ENCODE measurements at regions not wholly inside any gene's neighbourhood (a gene's known extent, or its start where the extent isn't known, plus 50 kb on each side); places are given as distances from the start of the nearest gene placed in this dataset.

DNA sequence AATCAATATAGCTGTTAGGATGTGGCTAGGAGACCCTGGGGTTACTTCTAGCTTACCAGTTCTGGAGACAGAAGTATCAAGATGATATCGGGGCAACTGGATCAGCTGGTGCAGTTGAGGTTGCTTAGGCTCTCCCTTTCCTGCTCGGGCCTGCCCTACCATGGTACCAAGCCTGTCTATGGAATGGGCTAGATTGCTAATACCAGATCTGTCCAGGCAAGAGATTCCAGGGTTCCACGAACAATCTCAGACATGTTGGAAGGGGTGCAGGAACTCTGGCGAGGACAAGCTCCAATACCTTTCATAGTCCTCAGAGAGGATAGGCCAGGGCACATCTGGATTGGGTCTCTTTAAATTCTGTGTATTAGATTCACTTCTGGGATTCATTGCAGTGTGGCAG, 53.8 kb downstream of the ADM start:
- DNase-seq: no peak

DNA sequence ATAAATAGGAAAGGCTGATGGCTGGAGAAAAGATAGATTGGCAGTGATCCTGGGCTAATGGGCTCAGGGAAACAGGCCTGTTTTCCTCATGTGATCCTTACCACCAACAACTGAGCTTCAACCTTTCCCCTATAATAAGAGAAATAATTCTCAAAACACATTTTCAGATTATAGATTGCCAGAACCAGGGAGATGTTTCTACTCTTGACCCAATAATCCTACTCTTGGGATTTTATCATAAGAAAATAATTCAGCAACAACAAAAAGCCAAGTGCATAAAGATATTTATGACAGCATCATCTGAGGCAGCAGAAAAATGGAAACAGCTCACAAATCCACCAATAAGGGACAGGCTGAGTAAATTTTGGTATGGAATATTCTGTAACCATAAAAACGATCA, 54.3 kb downstream of the ADM start:
- no peak for DNase-seq

DNA sequence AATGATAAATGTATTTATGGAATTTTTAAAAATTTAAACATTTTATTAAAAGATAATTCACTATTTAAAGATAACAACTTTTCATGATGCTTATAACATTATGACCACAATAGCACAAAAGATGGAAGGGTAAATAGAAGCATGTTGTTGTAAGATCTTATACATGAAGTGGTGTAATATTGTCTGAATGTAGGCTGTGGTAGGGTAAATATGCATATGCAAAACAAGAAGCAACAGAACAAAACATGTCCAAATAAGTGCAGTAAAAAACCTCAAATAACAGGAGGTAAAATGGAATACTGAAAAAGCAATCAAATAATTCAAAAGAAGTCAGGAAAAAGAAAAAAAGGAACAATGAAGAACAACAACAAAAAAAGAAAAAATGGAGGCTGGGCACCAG, 56.0 kb downstream of the ADM start:
- DNase-seq: no peak

DNA sequence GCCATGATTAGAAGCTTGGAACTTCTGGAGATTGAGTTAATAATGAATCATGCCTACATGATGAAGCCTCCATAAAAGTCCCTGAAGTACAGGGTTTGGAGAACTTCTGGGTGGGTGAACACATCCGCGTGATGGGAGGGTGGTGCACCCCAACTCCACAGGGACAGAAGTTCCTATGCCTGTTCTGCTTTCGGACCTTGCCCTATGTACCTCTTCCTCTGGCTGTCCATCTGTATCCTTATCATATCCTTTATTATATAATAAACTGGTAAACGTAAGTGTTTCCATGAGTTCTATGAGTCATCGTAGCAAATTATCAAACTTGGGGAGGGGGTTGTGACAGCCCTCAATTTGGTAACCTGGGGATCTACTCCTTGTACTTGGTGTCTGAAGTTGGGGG, 60.2 kb downstream of the ADM start:
- no peak for DNase-seq

DNA sequence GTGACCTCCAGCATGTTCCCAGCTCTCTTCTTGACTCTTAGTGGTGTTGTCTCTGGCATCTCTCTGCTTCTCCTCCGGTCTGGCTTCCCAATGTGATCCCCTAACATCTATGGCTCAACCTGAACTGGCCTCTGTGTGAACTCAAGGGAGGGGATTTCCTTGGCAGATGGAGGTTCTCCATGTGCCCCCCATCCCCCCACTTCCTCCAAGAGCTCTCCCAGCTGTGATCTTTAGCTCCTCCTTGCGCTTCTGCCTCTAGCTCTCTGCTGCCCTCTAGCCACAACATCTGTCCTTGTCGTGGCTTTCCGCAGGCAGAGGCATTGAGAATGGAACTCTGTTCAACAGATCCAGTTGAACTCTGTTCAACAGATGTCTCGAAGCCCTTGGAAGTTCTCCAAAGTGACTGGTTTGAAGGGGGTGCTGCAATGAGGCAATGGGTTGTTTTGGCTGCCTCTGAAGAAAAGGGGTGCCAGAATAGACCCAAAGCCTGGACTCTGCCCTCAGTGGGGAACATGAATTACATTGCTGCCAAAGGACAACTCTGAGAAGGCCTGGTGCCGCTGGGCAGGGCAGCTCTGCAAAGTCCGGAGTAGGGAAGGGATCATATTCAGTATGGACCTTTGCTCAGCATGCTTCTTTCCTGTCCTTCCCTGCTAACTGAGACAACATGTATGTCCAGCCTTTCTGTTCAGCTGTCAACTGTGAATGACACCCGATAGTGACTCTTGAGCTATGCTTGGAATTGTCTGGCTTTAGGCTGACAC, 61.9 kb downstream of the ADM start:
- peak; percentile 72 for DNase-seq

DNA sequence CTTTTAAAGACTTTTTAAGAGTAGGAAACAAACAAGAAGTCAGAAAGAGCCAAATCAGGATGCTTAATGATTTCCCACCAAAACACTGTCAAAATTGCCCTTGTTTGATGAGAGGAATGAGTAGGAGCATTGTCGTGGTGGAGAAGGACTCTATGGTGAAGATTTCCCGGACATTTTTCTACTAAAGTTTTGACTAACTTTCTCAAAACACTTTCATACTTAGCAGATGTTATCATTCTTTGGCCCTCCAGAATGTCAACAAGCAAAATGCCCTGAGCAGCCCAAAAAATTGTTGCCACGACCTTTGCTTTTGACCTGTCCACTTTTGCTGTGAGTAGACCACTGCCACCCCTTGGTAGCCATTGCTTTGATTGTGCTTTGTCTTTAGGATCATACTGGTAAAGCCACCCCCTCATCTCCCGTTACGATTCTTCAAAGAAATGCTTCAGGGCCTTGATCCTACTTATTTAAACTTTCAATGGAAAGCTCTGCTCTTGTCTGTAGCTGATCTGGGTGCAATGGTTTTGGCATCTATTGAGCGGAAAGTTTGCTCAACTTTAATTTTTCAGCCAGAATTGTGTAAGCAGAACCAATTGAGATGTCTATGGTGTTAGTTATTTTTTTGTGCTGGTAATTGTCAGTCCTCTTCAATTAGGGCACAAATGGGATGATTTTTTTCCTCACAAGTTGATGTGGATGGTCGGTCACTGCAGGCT, 67.2 kb downstream of the ADM start:
- DNase-seq: no peak

DNA sequence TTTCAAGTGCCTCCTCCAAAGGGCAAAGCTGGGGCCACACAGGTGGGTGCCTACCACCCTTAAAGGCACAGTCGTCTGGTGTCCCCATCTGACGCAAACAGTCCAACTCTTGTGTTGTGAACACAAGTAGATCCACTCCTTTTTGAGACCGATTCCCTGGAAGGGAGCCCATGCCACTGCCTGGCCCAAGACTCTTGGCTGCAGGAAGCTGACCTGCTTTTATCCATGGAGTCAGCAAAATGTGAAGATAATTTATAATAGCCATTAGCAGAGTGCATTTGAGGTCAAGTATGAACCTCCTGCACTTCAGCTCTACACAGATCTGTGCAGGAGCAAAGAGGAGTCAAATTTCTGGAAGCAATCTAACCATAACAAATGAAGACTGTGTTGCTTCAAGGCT, 68.5 kb downstream of the ADM start:
- DNase-seq: no peak

DNA sequence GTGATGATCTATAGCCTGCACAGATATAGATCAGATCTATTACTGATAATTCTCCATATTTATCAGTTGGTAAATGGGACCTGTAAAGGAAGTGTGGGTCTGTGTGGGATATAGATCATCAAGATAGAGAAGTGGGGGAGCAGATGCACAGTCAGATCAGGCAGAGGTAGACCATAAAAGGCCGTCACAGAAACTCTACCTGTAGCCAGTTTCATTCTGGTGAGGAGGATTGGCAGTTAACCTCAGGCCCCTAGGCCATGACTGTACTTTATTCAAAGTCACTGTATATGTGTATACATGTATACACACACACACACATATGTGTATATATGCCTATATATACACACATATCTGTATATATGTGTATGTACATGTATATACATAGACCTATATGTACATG, 69.1 kb downstream of the ADM start:
- DNase-seq: no peak

DNA sequence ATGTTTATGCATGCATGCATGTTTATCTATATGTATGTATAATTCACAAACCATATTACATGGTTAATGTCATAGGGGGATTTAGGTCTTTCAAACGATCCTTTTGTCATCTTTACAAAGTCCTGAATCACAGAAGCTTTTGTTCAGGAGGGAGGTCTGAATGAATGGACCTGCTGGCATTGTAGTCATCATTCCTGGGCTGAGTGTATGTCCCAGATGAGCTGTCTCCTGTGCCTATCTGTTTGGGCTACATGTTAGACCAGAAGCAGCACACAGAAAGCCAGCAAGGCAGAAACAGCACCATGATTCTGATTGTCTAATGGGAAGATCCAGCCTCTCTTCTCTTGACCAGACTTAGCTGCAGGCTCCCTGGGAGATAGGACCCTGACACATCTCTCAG, 69.5 kb downstream of the ADM start:
- no peak for DNase-seq

DNA sequence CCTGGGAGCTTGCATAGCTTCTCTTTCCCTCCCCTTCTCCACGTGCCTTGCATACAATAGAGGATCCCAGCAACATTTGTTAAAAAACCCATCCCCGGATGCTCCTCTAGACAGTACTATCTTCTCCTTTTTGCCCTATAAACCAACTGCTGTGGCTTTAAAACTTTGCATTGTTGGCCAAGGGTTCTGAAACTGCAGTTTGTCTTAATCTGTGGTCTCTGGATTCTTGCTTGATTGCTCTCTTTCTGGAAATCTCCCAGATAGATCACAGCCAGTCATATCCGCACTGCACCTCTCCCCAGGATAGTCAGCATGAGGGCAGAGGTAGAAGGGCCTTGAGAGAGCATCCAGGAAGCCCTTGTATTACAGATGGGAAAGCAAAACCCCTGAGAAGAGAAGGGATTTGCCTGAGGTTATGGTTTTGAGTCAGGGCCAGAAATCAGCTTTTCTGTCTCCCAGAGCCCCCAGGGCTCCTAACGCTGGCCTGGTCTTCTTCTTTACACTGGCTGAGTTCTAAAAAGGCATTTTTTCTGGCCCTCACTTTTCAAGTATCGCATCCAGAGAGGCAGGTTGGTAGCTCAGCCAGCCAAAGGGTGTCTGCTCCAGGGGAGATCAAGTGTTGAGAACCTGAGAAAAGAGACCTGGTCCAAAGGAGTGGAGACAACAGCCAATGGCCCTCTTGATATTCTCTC, 70.6 kb downstream of the ADM start:
- no peak for DNase-seq

DNA sequence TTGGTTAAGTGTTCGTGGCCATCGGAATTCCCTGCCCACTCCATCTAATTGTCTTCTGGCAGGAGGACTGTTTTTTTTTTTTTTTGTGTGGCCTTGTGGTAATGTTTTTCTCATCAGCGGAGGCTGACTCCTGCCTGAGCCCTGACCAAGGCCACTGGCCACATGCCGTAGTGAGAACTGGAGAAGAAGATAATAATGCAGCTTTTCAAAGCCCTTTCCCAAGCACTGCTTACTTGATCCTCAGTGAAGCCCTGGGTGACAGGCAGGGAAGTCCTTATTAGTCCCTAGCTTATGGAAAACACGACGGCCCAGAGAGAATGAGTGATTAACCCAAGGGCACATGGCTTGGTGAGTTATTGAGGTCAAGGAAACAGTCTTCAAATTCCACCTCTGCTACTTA, 71.2 kb downstream of the ADM start:
- DNase-seq: no peak

DNA sequence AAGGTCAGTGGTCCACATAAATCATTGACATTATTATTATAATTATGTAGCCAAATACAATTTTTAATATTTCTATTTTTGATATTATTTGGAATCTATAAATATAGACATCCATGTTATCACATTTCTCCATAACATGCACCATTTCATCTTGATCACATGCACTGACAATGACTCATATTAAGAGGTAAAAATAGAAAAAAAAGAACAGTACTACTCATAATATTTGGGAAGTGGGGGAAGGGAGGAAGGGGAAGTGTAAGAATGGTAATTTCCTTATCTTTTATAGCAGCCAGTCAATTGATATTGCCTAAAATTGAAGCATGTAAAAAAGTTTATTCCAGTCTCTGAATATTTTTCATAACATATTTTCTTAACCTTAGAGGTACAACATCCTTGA, 72.3 kb downstream of the ADM start:
- no peak for DNase-seq

DNA sequence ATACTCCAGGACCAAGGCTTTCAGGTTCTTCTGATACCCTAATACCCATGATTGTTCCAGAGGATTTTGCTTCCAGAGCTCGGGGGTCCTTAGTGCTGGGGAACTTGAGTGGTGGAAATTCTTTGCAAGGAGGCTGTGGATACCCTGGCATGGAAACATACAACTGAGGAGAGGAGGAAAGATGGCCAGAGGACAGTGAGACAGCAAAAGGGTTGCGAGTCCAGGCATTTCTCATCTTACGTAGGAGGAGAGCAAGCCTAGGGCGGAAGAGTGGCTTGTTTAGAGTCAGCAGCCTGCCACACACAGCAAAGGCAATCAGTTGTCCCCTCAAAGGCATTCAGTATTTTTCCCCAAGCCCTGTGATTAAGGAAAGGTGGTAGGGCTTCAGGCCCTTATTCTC, 73.5 kb downstream of the ADM start:
- DNase-seq: no peak

DNA sequence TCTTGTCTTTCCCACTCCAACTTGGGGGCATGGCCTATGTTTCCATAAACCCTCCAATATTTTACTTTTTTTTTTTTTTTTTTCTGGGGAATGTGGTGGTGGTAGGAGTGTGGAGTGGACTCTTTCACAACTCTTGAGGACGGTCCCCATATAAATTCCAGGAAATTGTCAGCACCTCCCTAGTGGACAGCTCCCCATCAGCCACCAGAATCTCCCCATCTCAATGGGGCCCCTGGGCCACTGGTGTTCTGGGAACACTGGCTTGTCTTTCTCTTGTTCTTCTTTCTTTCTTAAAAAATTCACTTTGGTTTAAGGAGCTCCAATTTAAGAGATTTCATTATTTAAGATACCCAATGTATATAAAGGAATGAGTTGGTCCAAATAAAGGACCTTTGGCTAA, 74.1 kb downstream of the ADM start:
- no peak for DNase-seq

DNA sequence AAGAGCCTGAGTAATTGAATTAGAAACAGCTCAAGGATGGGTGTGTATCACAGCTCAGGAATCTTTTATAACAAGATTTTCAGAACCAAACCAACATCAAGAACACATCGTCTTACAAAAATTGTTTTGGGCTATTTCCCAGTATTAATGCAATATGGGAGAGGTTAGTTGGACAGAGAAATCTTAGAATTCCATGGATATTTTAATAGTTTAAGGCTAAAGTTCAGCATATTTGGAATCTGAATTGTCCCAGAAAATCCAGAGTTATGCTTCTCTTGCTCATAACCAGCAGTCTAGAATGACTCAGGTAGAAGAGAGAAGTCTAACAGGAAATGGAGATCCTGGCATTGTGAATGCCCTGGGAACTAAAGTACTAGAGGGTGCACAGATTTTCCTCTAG, 74.6 kb downstream of the ADM start:
- DNase-seq: no peak

DNA sequence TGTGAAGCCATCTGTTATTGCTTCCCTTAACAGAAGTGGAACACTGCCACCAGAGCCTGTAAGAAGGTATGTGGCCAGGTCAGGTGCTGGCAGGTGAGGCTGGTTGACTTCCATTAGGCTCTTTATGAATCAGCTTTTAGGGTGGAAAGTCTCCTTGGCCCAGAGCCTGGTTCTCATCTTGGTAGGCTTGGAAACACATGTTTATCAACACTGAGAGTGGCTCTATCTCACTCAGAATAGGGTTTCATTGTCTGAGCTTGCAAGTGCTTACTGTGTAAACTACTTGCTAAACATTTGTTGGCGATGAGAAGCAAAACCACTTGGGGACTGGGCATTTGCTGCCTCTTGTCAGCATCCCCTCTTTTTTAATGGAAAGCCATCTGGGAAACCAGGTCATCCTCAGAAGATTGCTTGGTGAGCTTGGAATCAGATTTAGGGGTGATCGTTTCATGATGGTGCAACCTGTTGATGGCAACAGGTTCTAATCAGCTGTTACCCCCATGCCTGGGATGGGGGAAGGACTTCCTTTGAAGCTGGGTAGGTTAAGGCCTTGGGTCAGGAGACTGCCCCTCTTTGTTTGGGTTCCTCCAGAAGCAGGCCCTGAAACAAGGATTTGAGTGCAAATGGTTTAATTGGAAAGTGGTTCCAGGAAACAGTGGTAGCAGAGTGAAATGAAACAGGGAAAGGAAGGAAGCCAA, 75.0 kb upstream of the AMPD3 start:
- no peak for DNase-seq

DNA sequence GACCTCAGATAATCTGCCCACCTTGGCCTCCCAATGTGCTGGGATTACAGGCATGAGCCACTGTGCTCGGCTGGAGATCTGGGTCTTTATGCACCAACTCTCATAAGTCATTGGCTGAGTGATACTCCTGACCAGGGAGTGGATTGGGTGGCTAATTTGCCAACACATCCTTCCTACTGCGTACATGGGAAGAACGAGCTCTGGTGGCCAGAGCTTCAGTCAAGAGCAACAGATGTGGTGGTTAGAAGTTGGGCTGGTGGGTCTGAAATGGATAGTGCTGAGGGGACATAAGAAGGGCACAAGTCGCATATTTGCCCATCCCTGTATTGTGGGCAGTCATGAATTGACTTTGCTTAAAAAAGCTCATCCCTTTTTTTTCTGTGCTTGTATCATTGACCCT, 74.1 kb upstream of the AMPD3 start:
- no peak for DNase-seq

DNA sequence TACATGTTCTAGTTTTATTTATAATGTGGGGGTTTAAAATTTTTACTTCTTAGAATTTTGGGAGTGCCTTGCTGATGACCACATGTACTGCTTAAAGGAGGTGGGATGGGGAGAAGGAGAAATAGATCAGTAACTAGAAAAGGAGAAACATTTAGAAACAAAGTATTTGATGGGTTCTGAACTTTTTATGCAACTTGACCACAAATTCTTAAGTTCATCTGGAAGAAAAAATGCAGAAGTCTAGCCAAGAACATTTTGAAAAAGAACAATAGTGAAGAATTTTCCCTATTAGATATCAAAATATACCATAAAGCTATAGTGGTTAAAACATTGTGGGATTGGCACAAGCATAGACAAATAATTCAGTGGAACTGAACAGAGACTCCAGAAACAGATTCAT, 73.3 kb upstream of the AMPD3 start:
- no peak for DNase-seq

DNA sequence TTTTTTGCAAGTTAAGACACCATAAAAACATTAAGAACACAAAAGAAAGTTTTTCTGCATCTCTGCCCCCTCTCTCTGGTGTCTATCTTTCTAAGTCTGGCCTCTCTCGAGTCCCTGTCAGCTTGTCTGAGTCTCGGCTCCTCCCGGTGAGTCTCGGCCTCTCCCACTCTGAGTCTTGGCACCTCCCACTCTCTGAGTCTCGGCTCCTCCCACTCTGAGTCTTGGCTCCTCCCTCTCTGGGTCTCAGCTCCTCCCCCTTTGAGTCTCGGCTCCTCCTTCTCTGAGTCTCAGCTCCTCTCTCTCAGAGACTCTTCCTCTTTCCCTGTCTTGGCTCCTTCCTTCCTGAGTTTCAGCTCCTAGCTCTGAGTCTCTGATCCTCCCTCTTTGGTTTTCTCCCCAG, 72.5 kb upstream of the AMPD3 start:
- no peak for DNase-seq

DNA sequence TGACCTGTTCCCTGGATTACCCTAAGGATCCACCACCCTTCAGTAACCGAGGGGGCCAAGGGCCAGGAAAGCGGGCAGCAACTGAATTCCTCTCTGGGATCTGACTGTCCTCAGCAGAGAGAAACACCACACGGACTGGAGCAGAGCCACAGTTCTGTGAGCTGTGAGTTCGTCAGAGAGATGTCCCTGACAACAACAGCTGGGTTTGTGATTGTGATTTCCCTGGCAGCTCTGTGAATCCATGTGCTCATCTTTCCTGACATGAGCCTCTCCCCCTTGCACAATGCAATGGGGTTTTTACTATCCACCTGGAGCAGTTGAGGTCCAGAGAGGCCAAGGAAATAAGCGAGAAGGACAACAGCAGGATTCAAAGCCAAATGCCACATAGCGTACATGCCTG, 69.4 kb upstream of the AMPD3 start:
- DNase-seq: no peak

DNA sequence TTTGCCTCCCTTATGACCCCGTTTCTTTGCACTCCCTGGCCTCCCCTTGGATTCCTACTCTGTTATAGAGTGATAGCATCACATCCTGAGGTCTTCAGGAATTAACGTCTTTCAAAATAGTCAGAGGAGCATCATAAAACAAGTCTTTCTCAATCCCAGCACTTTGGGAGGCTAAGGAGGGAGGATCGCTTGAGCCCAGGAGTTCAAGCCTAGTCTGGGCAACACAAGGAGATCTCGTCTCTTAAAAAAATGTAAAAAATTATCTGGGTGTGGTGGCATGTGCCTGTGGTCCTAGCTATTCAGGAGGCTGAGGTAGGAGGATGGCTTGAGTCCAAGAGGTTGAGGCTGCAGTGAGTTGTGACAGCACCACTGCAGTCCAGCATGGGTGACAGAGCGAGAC, 68.7 kb upstream of the AMPD3 start:
- DNase-seq: no peak

DNA sequence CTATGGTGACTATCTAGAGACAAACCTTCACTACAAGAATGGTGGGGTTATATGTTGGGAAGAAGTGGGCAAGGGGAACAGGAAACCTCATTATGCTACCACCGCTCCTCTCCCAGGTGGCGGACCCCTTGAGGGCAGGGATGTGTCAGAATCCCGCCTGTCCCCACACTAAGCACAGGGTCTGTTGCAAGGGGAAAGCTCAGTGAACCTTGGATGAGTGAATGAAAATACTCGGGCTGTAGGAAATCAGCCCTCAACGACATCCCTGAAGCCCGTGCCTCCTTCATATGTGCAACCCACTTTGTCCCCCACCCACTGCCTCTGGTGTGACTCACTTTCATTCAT, 68.2 kb upstream of the AMPD3 start:
- DNase-seq: no peak

DNA sequence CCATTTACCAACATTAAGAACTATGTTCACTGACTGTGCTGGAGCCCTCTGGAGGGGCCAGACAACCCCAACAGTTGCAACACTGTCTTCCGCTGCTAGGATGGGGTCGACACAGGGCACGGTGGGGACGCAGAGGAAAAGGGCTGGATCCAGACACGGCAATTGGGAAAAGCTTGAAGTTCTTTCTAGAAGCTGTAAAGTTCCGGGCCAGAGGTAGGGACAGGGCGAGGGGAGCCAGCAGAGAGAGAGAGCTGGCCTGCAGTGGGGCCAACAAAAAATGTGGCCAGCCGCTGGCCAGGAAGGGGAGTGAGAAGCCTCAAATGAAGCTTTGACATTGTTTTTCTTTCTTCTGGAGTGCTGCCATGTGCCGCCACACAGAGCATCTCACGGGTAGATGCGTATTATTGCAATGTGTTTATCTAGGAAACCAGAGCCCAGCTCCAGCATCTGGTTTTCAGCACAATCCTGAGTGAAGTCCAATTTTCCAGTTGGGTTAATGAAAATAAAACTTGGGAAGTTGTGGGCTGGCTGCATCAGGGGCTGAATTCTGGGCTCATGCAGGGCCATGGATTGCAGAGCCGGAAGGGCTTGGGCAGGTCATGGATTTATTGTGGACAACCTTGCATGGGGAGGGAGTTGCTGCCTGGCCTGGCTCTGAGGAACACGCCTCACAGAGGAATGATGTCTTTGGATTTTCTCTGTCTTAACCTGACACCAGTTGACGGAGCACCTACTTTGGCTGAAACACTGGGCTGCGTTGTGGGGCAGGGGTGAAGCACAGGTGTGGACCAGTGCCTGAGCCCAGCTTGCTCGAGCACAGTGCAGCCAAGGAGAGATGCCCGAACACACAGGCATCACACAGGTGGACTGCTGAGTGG, 67.6 kb upstream of the AMPD3 start:
- DNase-seq: no peak

All from stimulated activated CD4-positive, alpha-beta T cell treated with anti-CD3 and anti-CD28 coated beads, Interleukin-1b, Interleukin-23, amount 100 ng/mL, for 48 hours (primary cell).